ENCODE measurements at regions not wholly inside any gene's neighbourhood (a gene's known extent, or its start where the extent isn't known, plus 50 kb on each side); places are given as distances from the start of the nearest gene placed in this dataset.
"Not testable (repeated sequence)": the region's sequence is repeated elsewhere in the genome, so short reads cannot be mapped to it uniquely, and the experiment has no call there.

DNA sequence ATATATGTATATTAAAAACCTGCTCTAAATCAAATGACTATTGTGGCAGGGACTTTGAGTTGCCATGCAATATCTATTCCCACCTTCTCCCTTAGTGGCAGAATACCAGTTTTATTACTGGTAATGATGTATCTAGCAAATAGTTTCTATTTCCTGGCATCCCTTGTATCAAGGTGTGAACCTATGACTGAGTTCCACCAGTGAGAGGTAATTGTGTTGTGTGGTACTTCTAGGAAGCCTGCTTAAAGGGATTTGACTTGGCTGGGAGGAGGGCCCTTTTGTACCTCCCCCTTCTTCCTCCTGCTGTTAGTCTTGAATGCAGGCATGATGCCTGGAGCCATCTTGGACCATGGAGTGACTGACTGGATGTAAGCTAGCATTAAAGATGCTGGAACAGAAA lies 65.4 kb upstream of the DYNLT3 start:
- intact Hi-C loops (cut with DNase I), result no loop called here
- Histone ChIP-seq H3K4me3 (replicated peaks in 1 of 3) (no peak overlapping the region), H3K27ac (no peak overlapping the region), H3K27me3 (no peaks in the 10 kb centered on the region), H3K4me1 (no peaks in the 10 kb centered on the region), H3K36me3 (no peaks in the 10 kb centered on the region), H3K9me3 (no peaks in the 10 kb centered on the region)
- TF ChIP-seq POLR2A (IDR thresholded peaks at IDR 0.05) (no peak), CTCF (IDR thresholded peaks at IDR 0.05) (no peak)
- DNase-seq, result no peak

GRCh38 chrX:37918168-37918567 lies 70.8 kb upstream of the DYNLT3 start:
- H3K27me3 ChIP-seq, result no peaks in the 10 kb centered on the region
- H3K4me1 ChIP-seq, result no peaks in the 10 kb centered on the region
- no peak overlapping the region for H3K4me3 ChIP-seq (replicated peaks in 1 of 3)
- TF ChIP-seq POLR2A (IDR thresholded peaks at IDR 0.05), result no peak
- TF ChIP-seq CTCF (IDR thresholded peaks at IDR 0.05), result no peak
- intact Hi-C loops (cut with DNase I), result no loop called here
- no peaks in the 10 kb centered on the region for H3K9me3 ChIP-seq
- DNase-seq, result no peak
- no peak overlapping the region for H3K27ac ChIP-seq
- H3K36me3 ChIP-seq, result no peaks in the 10 kb centered on the region

- no peaks in the 10 kb centered on the region for H3K9me3 ChIP-seq
- H3K4me1 ChIP-seq, result no peaks in the 10 kb centered on the region
- DNase-seq, result no peak
- intact Hi-C loops (cut with DNase I), result no loop called here
- H3K4me3 ChIP-seq (replicated peaks in 1 of 3), result no peak overlapping the region
- H3K27me3 ChIP-seq, result no peaks in the 10 kb centered on the region
- 91 to 100% methylated on average over 2 of the region's 2 CpGs for WGBS, 2 donors
- H3K27ac ChIP-seq, result no peak overlapping the region
- no peak for TF ChIP-seq POLR2A (IDR thresholded peaks at IDR 0.05)
- no peak for TF ChIP-seq CTCF (IDR thresholded peaks at IDR 0.05)
- H3K36me3 ChIP-seq, result no peaks in the 10 kb centered on the region
These were observed 71.3 kb upstream of the DYNLT3 start for GRCh38 chrX:37918703-37919102.

GRCh38 chrX:37921758-37922157 lies 74.4 kb upstream of the DYNLT3 start:
- H3K4me3 ChIP-seq (replicated peaks in 1 of 3), result no peak overlapping the region
- no peaks in the 10 kb centered on the region for H3K4me1 ChIP-seq
- no peaks in the 10 kb centered on the region for H3K9me3 ChIP-seq
- no peak overlapping the region for H3K27ac ChIP-seq
- TF ChIP-seq POLR2A (IDR thresholded peaks at IDR 0.05), result no peak
- WGBS, 2 donors, result 57 to 67% methylated on average over 3 of the region's 3 CpGs
- DNase-seq, result no peak
- no peaks in the 10 kb centered on the region for H3K36me3 ChIP-seq
- intact Hi-C loops (cut with DNase I), result no loop called here
- no peaks in the 10 kb centered on the region for H3K27me3 ChIP-seq

- Histone ChIP-seq H3K27me3 (no peaks in the 10 kb centered on the region), H3K36me3 (no peaks in the 10 kb centered on the region), H3K4me3 (replicated peaks in 1 of 3) (no peak overlapping the region), H3K9me3 (no peaks in the 10 kb centered on the region), H3K27ac (no peak overlapping the region), H3K4me1 (no peaks in the 10 kb centered on the region)
- no peak for TF ChIP-seq POLR2A (IDR thresholded peaks at IDR 0.05)
- TF ChIP-seq CTCF (IDR thresholded peaks at IDR 0.05), result no peak
- intact Hi-C loops (cut with DNase I), result no loop called here
- WGBS, 2 donors, result 79 to 100% methylated on average over 1 of the region's 1 CpG
- no peak for DNase-seq
These were observed 75.6 kb upstream of the DYNLT3 start for GRCh38 chrX:37922928-37923327.

GRCh38 chrX:37925761-37926160 lies 78.4 kb upstream of the DYNLT3 start:
- H3K27ac ChIP-seq, result not testable (repeated sequence)

More at GRCh38 chrX:37925761-37926160, 78.4 kb upstream of the DYNLT3 start:
- intact Hi-C loops (cut with DNase I), result loop anchor here (5.0 kb wide), 1 partner anchor 237 kb away; no protein-coding TSS in a partner anchor
- H3K4me1 ChIP-seq; H3K4me3 ChIP-seq (replicated peaks in 1 of 3); H3K9me3 ChIP-seq; H3K27me3 ChIP-seq; H3K36me3 ChIP-seq; DNase-seq: not testable (repeated sequence)
- 88 to 91% methylated on average over 4 of the region's 4 CpGs for WGBS, 2 donors

Measured in thyroid gland (tissue), 4 donors.